ENCODE measurements at regions not wholly inside any gene's neighbourhood (a gene's known extent, or its start where the extent isn't known, plus 50 kb on each side); places are given as distances from the start of the nearest gene placed in this dataset.

DNA sequence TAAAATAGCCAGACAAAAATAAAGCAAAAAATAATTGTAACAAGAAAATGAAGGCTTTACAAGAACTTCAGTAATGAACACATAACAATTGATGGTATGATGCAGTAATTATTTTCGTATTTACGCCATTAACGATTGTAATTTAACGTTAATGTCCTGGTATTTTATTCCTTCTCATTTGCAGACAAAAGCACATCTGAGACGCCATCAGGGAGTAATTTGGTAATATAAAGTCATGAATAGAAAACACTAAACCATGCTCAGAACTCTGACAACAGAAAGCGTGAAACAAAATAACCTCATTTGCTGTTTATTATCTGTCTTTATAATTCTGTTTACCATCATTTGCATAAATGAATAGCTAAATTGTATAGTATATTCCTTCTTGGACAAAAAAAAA is 336.6 kb upstream of the THRB start:
- TF ChIP-seq, protein P1, sequence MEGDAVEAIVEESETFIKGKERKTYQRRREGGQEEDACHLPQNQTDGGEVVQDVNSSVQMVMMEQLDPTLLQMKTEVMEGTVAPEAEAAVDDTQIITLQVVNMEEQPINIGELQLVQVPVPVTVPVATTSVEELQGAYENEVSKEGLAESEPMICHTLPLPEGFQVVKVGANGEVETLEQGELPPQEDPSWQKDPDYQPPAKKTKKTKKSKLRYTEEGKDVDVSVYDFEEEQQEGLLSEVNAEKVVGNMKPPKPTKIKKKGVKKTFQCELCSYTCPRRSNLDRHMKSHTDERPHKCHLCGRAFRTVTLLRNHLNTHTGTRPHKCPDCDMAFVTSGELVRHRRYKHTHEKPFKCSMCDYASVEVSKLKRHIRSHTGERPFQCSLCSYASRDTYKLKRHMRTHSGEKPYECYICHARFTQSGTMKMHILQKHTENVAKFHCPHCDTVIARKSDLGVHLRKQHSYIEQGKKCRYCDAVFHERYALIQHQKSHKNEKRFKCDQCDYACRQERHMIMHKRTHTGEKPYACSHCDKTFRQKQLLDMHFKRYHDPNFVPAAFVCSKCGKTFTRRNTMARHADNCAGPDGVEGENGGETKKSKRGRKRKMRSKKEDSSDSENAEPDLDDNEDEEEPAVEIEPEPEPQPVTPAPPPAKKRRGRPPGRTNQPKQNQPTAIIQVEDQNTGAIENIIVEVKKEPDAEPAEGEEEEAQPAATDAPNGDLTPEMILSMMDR (IDR thresholded peaks at IDR 0.05 in 2 of 3, conservative IDR thresholded peaks at IDR 0.05 in 1 of 3; ENCODE audit: control insufficient read depth in 2 of 3, extremely low read depth in 1 of 3, insufficient read depth in 1 of 3, low read depth in 3 of 3, low read length in 3 of 3) = no peak
- TF ChIP-seq ZNF274 (IDR thresholded peaks at IDR 0.05; ENCODE audit: insufficient read depth, insufficient read length) (no peak), SMC3 (IDR thresholded peaks at IDR 0.05; ENCODE audit: borderline replicate concordance, low read length) (no peak), TCF3 (IDR thresholded peaks at IDR 0.05; ENCODE audit: borderline replicate concordance, insufficient read depth, low read depth, low read length) (no peak), SP1 (IDR thresholded peaks at IDR 0.05; ENCODE audit: low read depth, low read length) (no peak), YBX1 (IDR thresholded peaks at IDR 0.05) (no peak), SREBF2 (IDR thresholded peaks at IDR 0.05; ENCODE audit: low read length) (no peak), ASH2L (IDR thresholded peaks at IDR 0.05; ENCODE audit: borderline replicate concordance, low read depth) (no peak), POLR2AphosphoS2 (IDR thresholded peaks at IDR 0.05; ENCODE audit: low read depth, low read length) (no peak), KDM1A (IDR thresholded peaks at IDR 0.05; ENCODE audit: borderline replicate concordance) (no peak)
- TF ChIP-seq, protein P2, sequence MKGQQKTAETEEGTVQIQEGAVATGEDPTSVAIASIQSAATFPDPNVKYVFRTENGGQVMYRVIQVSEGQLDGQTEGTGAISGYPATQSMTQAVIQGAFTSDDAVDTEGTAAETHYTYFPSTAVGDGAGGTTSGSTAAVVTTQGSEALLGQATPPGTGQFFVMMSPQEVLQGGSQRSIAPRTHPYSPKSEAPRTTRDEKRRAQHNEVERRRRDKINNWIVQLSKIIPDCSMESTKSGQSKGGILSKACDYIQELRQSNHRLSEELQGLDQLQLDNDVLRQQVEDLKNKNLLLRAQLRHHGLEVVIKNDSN (IDR thresholded peaks at IDR 0.05; ENCODE audit: borderline replicate concordance, extremely low read length, insufficient read depth, low read depth, low read length) = no peak

Measured in GM12878 (cell line).